ENCODE measurements at regions not wholly inside any gene's neighbourhood (a gene's known extent, or its start where the extent isn't known, plus 50 kb on each side); places are given as distances from the start of the nearest gene placed in this dataset.
"Not testable (repeated sequence)": the region's sequence is repeated elsewhere in the genome, so short reads cannot be mapped to it uniquely, and the experiment has no call there.

DNA sequence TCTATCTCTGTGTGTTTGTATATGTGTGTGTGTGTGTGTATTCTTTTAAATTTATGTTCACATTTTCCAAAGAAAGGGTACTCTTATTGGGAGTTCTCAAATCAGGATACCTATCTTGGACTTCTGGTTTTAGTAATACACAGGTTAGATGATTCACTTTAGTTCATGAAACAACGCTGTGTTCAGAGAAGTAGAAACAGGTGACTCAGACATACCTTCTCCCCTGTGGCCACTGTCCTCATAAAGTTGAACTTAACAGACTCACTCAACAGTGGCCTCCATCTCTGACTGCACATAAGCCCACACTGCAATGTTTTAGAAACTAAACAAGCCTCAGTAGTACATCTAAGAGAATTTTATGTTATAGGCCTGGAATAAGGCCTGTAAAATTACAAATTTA is 566.6 kb upstream of the VRK2 start:
- Mint-ChIP-seq H3K9me3 (peaks cover 6% of the 10 kb centered on the region), H3K4me1 (ENCODE audit: low read depth) (no peaks in the 10 kb centered on the region), H3K36me3 (ENCODE audit: low read depth) (peaks cover 2% of the 10 kb centered on the region; the same call in 1 of the 2 replicates), H3K4me3 (no peak overlapping the region), H3K27ac (no peak overlapping the region), H3K27me3 (ENCODE audit: insufficient read depth) (peaks cover 12% of the 10 kb centered on the region)
- no peak for DNase-seq
- TF ChIP-seq, protein P1, sequence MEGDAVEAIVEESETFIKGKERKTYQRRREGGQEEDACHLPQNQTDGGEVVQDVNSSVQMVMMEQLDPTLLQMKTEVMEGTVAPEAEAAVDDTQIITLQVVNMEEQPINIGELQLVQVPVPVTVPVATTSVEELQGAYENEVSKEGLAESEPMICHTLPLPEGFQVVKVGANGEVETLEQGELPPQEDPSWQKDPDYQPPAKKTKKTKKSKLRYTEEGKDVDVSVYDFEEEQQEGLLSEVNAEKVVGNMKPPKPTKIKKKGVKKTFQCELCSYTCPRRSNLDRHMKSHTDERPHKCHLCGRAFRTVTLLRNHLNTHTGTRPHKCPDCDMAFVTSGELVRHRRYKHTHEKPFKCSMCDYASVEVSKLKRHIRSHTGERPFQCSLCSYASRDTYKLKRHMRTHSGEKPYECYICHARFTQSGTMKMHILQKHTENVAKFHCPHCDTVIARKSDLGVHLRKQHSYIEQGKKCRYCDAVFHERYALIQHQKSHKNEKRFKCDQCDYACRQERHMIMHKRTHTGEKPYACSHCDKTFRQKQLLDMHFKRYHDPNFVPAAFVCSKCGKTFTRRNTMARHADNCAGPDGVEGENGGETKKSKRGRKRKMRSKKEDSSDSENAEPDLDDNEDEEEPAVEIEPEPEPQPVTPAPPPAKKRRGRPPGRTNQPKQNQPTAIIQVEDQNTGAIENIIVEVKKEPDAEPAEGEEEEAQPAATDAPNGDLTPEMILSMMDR (IDR thresholded peaks at IDR 0.05) = no peak

DNA sequence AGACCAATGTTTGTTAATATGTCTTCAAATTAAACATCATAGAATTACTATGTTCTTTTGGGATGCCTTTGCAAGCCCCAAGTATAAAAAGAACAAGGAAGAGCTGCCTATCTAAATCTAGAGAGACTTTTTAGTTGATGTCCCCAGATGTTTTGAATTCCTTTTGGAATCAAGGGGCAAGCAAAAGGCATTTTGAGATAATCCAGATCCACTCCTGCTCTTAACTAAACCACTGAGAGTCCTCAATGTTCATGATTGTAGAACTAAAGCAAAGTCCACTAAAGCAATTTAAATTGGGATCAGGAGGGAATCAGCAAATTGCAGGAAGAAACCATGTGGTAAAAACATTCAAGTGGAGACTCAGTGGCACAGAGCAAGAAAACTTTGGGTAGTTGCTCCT is 558.5 kb upstream of the VRK2 start:
- no peak overlapping the region for H3K27ac Mint-ChIP-seq
- peaks cover 9% of the 10 kb centered on the region for H3K9me3 Mint-ChIP-seq
- no peak for DNase-seq
- H3K4me1 Mint-ChIP-seq (ENCODE audit: low read depth) = no peaks in the 10 kb centered on the region
- TF ChIP-seq, protein P1 (IDR thresholded peaks at IDR 0.05) = no peak
- H3K4me3 Mint-ChIP-seq = no peak overlapping the region
- peaks cover 5% of the 10 kb centered on the region; the same call in 1 of the 2 replicates for H3K36me3 Mint-ChIP-seq (ENCODE audit: low read depth)
- peaks cover 3% of the 10 kb centered on the region for H3K27me3 Mint-ChIP-seq (ENCODE audit: insufficient read depth)

DNA sequence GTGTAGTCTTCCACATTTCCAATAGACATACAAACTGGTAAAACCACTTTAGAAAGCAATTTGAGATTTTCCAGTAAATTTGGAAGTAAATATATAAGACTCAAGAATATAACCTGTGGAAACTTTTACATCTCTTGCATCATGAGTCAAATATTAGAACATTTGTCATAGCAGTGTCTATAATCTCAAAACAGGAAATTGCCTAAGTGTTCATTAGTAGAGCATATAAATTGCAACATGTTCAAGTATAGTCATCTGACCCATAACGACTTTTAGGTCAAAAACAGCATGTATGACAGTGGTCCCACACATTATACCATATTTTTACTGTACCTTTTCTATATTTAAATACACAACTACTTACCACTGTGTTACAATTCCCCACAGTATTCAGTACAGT is 555.9 kb upstream of the VRK2 start:
- no peak overlapping the region for H3K27ac Mint-ChIP-seq
- no peak overlapping the region for H3K4me3 Mint-ChIP-seq
- no peaks in the 10 kb centered on the region; the same call in 1 of the 2 replicates for H3K27me3 Mint-ChIP-seq (ENCODE audit: insufficient read depth)
- H3K36me3 Mint-ChIP-seq (ENCODE audit: low read depth) = peaks cover 6% of the 10 kb centered on the region
- H3K9me3 Mint-ChIP-seq = peaks cover 5% of the 10 kb centered on the region
- no peak for DNase-seq
- TF ChIP-seq, protein P1 (IDR thresholded peaks at IDR 0.05) = no peak
- H3K4me1 Mint-ChIP-seq (ENCODE audit: low read depth) = no peaks in the 10 kb centered on the region

DNA sequence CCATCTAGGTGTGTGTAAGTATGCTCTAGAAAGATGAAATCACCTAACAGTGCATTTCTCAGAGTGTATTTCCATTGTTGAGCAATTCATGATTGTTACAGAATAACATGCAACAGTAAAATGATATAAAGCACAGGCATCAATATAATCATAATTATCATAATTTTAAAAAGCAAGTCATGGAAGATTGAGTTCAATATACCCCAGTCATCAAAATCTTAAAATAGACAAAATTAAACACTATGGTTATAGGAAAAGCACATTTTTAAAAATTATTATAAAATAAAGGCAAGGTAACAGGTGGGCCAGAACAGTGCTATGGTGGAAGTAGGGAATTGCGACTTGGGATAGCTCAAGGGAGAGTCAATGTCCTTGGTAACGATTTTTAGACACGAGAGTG is 555.4 kb upstream of the VRK2 start:
- Mint-ChIP-seq H3K4me3 (no peak overlapping the region), H3K27me3 (ENCODE audit: insufficient read depth) (no peaks in the 10 kb centered on the region; the same call in 1 of the 2 replicates), H3K36me3 (ENCODE audit: low read depth) (peaks cover 6% of the 10 kb centered on the region), H3K27ac (no peak overlapping the region), H3K9me3 (peaks cover 5% of the 10 kb centered on the region), H3K4me1 (ENCODE audit: low read depth) (no peaks in the 10 kb centered on the region)
- no peak for DNase-seq
- TF ChIP-seq, protein P1 (IDR thresholded peaks at IDR 0.05) = no peak

DNA sequence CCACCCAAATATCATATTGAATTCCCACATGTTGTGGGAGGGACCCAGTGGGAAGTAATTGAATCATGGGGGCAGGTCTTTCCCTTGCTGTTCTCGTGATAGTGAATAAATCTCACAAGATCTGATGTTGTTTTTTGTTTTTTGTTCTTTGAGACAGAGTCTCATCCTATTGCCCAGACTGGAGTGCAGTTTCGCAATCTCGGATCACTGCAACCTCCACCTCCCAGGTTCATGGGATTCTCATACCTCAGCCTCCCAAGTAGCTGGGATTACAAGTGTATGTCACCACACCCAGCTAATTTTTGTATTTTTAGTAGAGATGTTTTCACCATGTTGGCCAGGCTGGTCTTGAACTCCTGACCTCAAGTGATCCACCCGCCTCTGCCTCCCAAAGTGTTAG is 552.6 kb upstream of the VRK2 start:
- H3K36me3 Mint-ChIP-seq (ENCODE audit: low read depth); H3K27me3 Mint-ChIP-seq (ENCODE audit: insufficient read depth); H3K27ac Mint-ChIP-seq; DNase-seq; H3K9me3 Mint-ChIP-seq; H3K4me3 Mint-ChIP-seq: not testable (repeated sequence)
- peaks cover 12% of the 10 kb centered on the region for H3K4me1 Mint-ChIP-seq (ENCODE audit: low read depth)

DNA sequence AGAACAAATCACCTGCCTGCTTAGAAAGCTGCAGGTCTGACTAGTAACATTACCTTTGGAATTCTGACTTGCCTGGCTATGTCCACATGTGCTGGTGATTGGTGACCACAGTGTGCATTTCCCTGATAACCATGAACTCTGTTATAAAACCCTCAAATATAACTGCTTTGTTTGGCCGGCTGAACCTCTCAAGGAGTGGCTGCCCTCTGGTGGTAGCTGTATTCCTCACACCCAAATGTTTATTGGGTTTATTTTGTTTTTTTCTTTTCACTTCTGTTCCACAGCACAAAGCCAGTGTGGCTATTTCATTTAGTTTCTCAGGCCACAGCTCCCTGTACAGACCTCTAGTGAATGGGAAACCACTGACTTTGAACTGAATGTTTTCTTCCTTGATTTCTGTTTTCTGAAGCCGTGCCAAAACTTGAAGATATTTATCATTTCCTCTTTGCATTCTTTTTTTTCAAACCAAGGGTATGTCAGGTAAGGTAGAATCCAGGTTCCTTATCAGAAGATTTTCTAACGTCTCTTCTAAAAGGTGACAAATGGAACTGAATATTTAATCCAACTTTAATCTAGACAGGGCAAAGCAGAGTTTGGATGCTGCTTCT is 549.0 kb upstream of the VRK2 start:
- peaks cover 6% of the 10 kb centered on the region for H3K36me3 Mint-ChIP-seq (ENCODE audit: low read depth)
- no peak overlapping the region for H3K4me3 Mint-ChIP-seq
- peaks cover 5% of the 10 kb centered on the region for H3K9me3 Mint-ChIP-seq
- no peak overlapping the region for H3K27ac Mint-ChIP-seq
- H3K4me1 Mint-ChIP-seq (ENCODE audit: low read depth) = peaks cover 12% of the 10 kb centered on the region
- TF ChIP-seq, protein P1 (IDR thresholded peaks at IDR 0.05) = peak; percentile 95
- no peaks in the 10 kb centered on the region; the same call in 1 of the 2 replicates for H3K27me3 Mint-ChIP-seq (ENCODE audit: insufficient read depth)
- DNase-seq = peak; percentile 47

All from HFFc6 (cell line).